GM18520 (cell line): ENCODE measurements at regions not wholly inside any gene's neighbourhood (a gene's known extent, or its start where the extent isn't known, plus 50 kb on each side); places are given as distances from the start of the nearest gene placed in this dataset.

ENCODE experiments used
- ATAC-seq: cut with Tn5 transposase; IDR thresholded peaks from one replicate; pipeline ENCODE4 v1.9.1; 2021; ENCODE audit not compliant: unreplicated experiment

- peak; percentile 92 for ATAC-seq
Measured at GRCh38 chr1:166221316-166221715, 54.5 kb upstream of the FAM78B start.

DNA sequence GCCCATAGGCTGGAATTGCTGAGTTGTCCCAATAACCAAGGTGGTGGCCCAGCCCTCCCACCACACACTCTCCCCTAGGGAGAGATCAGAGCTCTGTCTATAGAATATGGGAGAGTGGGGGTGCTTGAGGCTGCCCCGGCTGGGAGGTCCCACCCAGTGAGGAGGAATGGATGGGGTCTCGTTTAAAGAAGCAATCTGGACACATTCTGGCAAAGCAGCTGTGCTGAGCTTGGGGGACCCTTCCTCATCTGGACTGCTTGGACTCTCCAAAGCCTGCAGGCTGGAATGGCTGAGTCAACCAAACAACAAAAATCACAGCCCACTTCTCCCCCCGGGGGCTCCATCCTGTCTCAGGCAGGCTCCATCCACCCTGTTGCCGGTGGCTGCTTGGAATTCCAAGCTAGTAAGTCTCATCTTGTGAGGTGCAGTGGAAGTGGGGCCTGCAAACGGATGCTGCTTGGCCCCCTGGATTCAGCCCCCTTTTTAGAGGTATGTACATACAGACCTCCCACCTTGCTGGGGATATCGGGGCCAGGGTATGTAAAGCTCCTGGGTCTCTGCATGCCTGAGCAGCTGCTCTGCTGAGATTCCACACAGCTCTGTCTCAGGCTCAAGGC lies 67.1 kb upstream of the FAM78B start:
- no peak for ATAC-seq

GRCh38 chr1:166235728-166236127 lies 68.9 kb upstream of the FAM78B start:
- no peak for ATAC-seq

DNA sequence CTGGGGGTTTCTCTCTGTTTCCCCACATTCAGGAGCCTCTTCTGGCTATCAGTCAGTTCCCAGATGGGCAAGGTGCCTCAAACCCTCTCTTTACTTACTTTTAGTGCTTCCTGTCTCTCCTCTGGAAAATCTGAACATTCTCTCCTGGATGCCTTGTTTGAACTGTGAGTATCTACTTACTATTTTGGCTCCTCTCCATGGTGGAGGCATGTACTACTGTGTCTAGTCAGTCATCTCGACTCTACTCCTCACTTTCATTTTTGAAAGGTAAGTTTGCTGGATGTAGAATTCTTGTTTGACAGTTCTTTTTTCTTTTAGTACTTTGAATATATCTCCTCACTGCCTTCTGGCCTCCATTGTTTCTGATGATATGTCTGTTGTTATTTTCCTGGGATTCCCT lies 70.9 kb upstream of the FAM78B start:
- no peak for ATAC-seq

GRCh38 chr1:166253076-166253779 lies 86.4 kb upstream of the FAM78B start:
- no peak for ATAC-seq

DNA sequence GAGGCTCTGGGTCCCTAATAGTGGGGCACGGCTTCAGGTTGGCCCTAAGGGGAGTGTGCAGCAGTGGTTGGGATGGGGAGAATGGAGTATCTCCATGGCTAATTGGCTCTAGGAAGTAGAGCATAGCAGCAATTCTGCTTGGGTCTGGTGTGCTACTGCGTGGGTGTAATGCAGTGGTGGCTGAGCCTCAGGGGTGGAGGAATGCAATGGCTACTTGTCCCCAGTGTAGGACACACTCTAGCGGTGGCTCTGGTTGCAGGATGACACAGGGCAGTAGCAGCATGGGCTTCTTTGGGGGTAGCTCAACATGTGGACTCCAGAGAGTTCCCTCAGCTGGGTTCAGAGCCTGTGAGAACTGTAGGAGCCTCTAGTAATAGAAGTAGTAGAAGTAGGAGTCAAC lies 91.2 kb upstream of the FAM78B start:
- no peak for ATAC-seq

- ATAC-seq: no peak
Measured at GRCh38 chr1:166261511-166261910, 94.7 kb upstream of the FAM78B start.

DNA sequence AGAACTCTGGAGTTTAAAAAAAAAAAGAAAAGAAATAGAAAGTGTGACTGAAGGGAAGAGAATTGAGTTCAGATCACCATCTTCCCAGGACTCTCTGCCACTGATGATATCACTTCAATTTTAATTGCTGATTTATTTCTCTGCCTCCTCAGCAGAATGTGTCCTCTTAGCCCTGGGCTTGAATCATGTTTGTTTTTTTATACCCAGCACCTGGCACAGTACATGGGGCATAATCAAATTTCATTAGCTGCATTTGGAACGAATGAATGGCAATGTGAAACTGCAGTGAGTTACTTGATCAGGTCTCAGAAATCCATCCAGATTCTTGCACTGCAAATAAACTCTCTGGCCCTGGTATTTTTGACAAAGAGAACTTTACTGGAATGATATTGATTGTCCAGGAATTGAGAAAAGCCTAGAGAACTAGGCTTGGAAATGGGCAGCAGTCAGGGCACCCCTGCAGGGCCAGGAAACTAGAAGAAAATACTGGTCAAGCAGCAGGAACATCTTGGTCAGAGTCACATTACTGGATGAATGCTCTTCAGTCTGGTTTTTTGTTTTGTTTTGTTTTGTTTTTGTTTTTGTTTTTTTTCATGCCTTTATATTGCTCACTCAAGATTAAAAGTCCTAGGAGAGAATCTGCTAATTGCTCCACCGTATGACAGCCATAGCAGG lies 103.8 kb upstream of the FAM78B start:
- no peak for ATAC-seq

- ATAC-seq: no peak
Measured at GRCh38 chr1:166271151-166271538, 104.3 kb upstream of the FAM78B start.

DNA sequence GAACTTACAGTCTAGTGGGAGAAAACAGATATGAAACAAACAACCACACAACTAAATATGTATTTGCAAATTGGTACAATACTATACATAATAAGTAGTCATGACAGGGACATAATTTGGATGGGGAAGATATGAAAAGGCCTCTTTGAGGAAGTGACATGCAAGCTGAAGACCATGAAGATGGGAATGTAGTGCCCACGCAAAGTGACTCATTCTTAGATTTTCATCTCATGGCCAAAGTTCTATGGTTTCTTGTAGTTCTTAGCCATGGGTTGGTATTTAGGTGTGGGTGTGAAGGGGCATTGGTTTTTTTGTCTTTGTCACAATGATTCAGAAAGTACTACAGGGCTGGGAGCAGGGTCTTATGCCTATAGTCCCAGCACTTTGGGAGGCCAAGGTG lies 105.4 kb upstream of the FAM78B start:
- no peak for ATAC-seq

DNA sequence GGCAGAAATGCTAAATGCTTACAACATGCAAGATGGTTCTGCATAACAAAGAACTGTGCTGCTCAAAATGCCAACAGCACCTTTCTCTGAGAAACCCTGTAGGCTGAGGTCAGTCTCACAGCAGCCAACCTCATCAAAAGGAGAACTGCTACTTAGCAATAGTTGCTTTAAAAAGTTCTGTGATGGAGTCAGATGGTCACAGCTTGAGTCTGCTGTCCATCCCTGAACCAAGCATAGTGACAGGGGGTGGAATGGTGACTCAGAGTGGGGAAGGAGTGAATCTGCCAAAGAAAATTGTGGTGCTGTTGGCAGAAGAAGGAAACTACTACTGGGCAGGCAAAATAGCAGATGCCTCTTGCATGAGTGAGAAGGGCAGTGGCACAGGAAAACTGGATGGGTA lies 106.0 kb upstream of the FAM78B start:
- ATAC-seq: no peak

DNA sequence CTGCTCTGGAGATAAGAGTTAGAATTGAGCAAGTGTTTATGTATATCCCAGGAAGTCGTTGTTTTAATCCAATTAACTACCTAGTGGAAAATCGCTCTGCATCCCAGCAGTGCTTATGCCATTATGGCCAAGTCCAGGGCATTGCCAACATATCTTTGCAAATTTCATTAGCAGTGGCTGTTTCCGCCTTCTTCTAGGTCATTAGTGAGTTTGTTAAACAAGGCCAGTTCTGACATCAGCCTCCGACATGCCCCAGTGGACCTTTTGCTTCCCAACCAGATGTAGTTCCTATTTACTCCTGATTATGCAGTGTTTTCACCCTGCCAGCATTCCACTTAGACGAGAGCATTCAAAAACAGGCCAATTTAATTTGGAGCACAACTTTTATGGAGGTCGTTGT lies 106.8 kb upstream of the FAM78B start:
- ATAC-seq: no peak

- ATAC-seq: no peak
Measured at GRCh38 chr1:166282391-166283137, 115.8 kb upstream of the FAM78B start.

DNA sequence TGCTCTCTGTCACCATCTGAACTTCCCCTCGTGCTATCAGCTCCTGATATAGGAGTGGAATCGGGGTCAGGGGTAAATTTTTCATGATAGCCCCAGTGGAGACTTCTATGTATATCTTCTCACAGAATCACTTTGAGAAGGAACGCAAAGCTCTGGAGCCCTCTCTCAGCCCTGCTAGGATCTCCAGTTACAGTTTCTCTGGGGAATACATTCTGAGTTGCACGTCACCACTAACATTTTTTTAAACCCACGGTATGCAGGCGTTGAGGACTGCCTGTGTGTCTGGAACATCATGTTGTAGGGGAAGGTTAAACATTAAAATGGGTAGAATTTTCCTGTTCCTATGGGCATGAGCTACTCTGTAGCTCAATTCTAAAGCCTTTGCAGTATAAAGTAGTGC lies 116.4 kb upstream of the FAM78B start:
- ATAC-seq: no peak

- ATAC-seq: no peak
Measured at GRCh38 chr1:166283600-166283999, 116.8 kb upstream of the FAM78B start.

GRCh38 chr1:166289309-166290050 lies 122.7 kb upstream of the FAM78B start:
- ATAC-seq: no peak

DNA sequence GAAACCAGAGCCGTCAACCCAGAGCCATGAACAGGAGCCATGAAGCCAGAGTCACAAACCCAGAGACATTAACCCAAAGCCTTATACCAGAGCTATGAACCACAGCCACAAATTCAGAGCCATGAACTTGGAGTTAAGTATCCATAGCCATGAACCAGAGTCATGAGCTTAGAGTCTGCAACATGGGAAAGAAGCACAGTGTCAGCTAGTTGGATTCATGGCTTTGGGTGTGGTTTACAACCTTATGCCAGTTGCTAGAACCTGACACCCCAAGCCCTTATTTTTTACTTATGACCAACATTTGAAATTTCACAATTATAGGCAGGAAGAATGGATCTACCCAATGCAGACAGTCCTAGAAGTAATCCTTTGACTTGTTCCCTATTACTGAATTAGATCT lies 128.9 kb upstream of the FAM78B start:
- no peak for ATAC-seq

DNA sequence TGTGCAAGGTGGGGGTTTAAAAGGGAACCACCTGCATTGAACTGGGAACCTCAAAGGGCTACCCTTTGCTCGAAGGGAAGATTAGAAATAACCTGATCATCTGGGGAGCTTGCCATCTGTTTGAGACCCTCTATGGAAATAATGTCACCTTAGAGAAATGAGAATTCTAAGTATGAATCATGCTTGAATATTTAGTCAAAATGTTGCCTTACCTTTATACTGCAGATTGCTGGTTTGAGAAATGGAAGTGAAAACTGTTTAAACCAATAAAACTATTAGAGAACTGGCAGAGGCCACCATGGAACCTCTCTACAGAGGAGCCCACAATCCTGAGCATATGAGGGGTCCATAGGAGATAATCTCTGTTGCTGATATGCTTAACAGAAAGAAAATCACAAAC lies 131.2 kb upstream of the FAM78B start:
- ATAC-seq: no peak

DNA sequence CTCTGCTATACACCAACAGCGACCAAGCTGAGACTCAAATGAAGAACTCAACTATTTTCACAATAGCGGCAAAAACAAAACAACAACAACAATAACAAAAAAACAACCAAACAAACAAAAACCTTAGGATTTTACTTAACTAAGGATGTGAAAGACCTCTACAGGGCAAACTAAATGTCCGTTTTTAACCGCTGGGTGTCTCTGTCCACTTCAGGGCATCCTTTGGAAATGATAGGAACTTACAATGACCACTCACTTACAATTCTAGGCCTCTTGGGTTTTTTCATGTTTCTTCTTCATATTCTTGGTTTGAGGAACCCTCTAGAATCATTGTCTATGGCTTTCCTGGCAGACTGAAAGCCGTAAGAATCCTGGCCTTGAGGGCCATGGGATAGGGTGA lies 134.0 kb upstream of the FAM78B start:
- ATAC-seq: no peak

DNA sequence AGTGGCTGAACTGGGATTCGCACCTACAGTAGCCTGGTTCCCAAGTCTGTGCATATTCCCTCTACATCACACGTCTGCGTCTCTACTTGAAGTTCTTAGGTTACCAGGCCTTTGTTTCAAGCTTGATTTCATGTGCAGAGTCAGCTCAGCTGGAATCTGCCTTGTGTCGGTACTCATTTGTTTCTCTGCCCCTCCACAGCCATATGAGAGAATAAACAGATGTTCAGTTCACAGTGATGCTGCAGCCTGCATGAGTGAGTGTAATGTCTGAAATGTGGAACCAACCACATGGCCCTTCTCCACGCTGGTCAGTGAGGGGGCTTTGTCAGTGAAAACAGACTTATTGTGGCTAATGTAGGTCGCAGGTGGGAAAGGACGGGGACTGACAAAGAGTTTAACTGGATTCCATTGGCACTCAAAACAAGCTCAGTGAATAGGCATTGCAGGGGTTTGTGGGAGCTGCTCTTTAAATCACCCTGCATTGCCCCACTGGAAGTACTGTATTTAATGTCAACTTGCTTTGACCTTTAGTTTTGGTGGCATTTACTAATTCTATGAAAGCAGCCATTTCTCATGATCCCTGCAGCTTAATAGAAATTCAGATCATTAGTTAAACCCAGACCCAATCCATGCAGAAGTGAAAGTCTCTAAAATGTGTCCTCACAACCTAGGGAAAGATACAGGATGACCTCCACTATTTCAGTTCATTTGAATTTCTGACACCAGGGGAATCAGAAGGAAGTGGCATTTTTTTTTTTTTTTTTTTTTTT lies 136.4 kb upstream of the FAM78B start:
- no peak for ATAC-seq
